GM19467 (cell line): ENCODE measurements at regions not wholly inside any gene's neighbourhood (a gene's known extent, or its start where the extent isn't known, plus 50 kb on each side); places are given as distances from the start of the nearest gene placed in this dataset.

Source experiments
- ATAC-seq: cut with Tn5 transposase; IDR thresholded peaks from one replicate; pipeline ENCODE4 v1.9.1; 2021; ENCODE audit warnings: mild to moderate bottlenecking, moderate library complexity; ENCODE audit not compliant: unreplicated experiment

DNA sequence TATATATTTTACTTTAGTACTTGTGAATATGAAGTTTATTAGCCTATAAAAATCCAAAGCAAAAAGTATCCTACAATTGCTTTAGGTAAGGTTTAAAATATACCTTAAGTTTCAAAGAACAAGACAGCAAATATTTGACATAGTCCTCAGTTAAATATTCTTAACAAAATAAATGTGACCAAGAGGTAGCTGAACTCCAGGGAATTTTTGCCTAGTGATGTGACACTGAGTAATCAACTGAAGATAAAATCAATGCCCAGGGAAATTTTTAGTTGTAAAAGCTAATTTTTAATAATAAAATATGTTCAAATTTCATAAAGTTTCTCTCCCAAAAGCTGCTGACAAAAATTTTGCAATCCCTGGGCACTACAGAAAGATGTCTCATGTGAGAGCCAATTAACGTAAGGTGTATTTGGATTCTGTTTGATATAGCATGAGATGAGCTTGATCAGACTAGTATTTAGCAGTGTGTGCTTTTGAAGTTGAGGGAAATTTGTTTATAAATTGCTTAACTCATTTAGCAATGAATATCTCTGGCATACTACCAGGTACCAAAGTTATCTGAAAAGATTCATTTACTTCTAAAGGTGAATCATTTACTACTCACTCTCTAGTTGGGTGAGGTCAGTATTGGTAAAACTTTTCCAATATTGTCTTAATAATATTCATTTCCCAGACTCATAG, 80.2 kb upstream of the PALMD start:
- ATAC-seq: no peak

DNA sequence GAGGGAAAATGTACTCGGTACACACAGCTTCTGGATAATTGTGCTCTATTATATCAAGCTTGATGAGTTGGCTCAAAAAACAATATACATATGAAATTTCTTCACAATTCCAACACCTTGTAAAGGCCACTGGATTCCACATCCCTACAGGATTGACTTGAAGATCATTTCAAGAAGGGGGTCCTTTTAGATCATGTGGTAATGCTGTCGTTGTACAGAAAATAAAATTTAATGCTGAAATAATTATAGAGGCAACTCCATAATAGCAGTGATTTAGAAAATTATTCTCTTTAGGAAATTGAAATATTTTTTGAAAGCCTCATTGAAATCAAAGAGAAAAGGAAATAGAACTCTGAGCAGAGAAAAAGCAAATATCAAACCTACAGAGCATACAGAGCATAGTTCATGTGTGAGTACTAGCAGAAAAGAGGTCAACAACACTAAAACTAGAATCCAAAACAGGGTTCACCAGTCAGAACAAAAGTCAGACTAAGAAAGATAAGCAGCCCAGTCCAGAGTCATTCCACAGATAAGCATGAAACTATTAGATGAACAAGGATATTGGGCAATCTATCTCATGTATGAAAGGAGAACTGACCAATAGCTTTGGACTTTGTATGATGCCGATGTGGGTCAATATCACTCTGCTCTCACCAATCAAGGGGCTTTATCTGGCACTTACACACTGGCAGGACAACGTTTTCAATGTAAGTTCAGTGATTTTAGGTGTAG, 79.5 kb upstream of the PALMD start:
- ATAC-seq: no peak

DNA sequence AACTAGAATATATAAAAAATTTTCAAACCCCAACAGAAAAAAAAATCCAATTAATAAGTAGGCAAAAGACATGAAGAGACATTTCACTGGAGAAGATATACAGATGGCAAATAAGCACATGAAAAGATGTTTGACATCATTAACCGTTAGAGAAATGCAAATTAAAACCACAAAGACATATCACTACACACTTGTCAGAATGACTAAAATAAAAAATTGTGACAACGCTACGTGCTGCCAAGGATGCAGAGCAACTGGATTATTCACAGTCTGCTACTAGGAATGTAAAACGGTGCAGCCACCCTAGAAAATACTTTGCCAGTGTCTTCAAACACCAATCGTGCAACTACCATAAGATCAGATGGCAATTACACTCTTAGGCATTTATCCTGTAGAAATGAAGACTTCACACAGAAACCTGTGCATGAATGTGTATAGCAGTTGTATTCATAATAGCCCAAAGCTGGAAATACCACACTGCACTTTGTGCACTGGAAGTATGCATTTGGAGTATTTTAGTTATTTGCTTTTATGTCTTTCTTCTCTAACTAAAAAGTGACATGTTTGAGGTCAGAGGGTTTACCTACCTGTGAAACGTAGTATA, 75.3 kb upstream of the PALMD start:
- no peak for ATAC-seq

DNA sequence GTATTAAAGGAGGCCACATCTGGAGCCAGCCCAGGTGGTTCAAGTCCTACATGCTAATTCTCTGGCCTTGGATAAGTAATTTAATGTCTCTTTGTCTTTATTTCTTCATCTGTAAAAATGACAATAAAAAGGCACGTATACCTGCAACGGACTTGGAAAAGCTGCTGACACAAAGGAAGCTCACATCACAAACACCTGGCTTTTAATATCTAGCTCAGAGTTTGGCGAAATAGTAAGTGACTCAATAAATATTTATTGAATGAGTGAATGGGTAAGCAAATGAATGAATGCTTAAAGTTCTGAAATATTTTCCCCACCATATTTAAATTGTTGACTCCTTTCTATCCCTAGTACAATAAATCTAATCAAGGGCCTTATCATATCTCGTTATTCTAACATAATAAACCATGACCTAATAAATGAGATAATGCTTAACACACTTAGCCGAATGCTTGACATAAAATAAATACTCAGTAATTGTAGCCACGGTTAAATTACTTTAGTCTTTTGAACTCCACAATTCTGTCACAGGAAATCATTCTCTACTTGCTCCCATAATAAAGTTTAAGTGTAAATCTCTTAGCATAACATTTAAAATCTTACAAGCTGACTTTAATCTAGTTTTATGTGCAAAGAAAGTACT, 74.7 kb upstream of the PALMD start:
- no peak for ATAC-seq

DNA sequence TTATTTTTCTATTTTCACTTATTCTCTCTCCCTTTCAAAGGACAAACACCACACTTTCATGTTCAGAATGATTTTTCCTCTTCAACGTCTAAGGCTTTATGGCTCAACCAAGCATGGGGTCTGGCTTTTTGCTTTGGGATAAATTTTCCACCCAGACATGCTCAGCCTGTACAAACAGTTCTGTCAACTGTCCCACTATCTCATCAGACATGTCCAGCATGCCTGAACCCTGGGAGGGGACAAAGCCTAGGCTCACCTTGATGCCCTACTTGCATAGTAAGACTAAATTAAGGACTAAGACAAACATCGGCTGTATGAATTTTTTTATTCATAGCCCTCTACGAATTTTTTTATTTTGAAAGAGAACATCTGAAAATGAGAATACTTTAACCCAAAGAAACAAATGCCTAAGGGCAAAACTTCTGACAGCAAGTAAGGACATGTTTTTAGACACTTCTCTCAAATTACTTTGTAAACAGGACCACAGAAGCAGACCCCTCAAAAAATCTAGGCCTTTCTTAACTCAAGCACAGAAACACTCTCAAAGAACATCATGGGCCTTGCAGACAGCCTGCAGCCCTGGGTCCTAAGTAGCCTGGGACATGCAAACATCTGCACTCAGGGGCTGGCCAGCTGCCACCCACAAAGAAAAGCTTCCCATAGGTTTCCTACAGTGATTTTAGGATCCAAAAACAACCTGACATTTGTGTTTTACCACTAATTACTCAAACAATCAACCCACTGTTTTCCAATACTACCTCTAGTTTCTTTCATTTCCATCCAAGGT, 72.3 kb upstream of the PALMD start:
- no peak for ATAC-seq

DNA sequence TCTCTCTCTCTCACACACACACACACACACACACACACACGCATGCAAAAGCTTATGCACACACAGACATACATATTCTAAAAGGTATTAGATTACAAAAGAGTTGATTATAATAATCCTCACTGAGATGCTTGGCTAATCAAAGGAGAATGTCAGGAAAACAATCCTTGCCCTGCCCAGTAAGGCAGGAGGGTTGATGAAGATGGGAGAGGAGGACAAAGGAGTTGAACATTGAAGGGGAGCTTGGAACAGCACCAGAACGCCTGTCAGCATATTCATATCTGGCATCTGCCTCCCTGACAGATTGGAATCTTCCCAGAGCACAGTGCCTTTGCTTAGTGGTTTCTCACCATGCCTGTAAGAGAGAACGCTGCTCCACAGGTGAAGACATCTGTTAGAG, 68.6 kb upstream of the PALMD start:
- ATAC-seq: no peak

DNA sequence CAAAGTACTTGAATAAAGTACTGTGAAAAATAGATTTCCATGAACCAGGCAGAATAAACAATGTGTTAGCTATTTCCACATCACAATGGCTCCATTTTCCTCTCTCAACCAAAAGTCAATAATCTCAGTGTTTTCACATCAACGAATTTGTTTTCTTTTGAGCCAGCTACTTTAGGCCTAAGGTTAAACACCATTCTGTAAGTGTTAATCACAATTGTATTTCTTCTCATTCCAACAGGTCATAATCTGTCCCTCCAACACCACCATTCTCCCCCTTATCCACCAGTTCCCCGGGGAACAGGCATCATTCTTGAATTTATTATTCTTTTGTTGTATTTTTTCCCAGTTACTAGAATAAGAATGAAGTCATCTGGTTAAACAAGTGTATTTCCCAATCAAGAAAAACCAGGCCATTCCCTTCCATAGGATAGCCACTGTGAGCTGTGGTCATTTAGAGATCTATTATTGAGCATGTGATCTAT, 66.2 kb upstream of the PALMD start:
- no peak for ATAC-seq

DNA sequence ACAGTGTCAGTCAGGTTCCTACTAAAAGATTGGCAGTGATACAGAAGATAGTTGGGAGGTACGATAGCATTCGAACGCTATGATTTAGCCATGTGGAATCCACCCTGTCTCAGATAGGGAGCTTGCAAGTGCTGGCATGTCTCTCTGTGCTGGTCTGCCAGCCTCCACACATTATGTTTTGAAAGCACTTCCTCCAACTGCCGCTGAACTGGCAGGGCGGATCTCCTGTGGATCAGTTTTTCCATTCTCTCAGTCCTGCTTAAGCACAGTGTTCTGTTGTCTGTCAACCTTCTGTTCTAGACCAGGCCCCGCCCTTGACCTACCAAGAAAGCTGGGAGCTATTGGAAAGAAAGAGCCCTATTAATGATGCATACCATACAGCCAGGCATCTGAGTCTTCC, 65.5 kb upstream of the PALMD start:
- ATAC-seq: no peak

DNA sequence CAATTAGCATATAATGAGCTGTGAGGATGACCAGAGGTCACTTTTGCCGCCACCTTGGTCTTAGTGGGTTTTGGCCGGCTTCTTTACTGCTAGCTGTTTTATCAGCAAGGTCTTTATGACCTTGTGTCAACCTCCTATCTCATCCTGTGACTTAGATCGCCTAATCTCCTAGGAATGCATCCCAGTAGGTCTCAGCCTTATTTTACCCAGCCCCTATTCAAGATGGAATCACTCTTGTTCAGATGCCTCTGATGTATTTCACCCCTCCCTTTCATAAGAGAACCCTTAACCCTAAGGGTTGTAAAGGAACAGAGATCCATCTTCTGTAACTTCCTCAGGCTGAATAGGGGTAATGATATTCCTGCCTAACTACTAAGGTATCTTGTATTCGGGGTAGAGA, 58.9 kb upstream of the PALMD start:
- no peak for ATAC-seq

DNA sequence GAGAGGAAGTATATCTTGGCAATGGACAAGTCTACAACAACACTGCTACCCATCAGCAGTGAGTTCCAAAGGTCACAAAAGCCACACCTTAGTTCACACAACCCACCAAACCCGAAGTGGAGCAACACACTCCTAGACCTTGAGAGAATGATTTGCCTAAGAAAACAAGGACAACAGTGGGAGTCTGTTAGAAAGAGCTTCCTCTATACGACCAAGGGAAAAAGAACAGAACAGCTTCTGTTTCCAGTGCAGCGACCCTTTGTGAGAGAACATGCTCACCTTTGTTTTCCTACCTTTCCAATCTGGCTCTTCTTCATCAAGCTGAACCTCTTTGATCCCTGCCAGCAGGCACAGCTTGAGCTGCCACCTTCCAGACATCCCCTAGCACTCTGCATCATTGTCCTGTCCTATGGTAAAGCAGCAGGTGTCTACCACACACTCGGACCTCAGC, 56.7 kb upstream of the PALMD start:
- ATAC-seq: no peak

DNA sequence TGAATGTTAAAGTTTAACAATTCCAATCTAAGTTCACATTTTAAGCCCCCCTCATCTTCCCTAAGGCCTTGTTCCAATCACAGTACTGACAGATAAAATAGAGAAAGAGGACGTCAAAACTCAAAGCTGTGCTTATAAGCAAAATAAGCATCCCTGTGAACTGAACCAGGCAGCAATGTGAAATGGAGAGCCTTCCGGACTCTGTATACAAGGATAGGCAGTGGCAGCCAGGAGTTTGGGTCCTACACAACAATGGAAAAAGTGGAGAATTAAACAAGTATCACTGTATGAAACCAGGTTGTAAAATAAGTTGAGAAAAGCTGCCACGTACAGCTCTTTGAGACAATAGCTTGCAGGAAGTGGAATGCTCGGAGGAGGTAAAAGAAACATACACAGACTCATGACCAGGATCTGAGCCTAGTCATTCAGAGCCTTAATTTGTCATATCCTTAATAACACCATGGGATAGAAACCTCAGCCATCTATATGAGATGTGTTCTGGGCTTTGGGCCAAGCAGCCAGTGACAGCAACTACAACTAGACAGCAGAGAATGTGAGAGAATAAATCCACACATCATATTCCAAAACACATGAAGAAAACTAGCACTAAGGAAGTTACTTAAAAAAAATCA, 55.2 kb upstream of the PALMD start:
- no peak for ATAC-seq

DNA sequence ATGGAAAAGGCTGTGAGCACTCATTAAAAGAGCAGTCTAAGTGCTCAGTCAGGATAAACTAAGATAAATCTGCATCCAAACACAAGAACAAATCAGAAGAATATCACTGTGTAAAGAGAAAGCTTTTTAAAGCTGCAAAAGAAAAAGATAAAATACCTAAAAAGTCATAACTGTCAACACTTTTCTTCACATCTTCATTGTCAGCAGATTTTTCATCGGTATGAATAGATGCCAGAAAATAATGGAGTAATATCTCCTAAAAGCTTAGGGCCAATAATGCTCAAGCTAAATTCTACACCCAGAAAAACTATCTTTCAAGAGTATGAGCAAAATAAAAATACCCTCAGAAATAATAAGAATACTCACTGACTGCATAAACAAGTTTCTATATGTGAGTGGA, 54.0 kb upstream of the PALMD start:
- ATAC-seq: no peak

DNA sequence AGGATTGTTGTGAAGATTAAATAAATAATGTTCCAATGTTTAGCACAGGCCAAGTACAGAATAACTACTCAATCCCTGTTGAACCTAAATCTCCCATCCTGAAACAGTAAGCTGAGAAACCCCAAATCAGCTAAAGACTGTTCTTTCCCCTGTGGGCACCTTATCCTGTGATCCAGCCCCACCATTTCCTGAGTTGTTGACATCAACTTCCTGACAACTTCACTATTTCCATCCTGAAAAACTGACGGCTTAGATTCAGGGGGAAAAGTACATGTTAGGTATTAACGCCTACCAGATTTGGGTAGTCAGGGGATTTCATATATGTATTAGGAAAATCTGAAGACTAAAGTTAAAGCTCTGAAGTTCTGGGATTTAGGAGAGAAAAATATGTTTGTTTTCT, 51.7 kb upstream of the PALMD start:
- no peak for ATAC-seq

DNA sequence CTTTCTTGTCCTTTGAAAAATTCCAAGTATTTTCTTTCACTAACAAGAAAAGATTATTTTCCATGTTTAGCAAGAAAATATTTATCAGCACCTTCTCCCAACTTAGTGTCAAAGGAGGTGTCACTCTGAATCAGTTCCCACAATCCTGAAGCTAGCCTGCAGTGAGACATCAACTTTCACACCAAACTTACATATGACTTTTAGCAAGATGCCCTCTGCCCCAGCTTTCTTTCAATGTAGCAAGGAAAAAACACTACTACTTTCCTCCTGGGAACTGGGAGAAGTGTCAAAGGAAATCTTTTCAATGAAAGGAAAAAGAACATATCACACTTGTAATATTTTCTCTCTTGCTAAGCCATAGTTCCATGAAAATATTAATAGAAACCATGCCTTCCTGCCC, 50.9 kb upstream of the PALMD start:
- no peak for ATAC-seq

DNA sequence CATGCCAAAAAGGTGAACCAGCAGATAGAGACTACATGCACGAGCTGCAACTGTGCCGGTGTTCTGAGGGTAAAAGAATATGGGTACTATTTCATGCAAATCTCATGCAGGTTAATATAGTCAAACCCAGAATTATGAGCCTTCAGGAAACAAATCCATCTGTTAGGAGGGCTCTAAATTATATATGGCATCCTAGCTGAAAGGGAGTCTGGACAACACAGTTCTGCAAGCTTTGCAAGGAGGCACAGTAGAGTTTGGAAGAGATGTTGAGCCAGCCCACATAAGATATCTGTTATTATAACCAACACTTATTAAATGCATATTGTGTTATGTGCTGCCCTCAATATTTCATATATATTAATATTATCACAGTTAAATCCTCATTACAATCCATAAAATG, 50.5 kb upstream of the PALMD start:
- ATAC-seq: no peak
